HG03469 (cell line): ENCODE measurements at regions not wholly inside any gene's neighbourhood (a gene's known extent, or its start where the extent isn't known, plus 50 kb on each side); places are given as distances from the start of the nearest gene placed in this dataset.

Source experiments
- ATAC-seq: cut with Tn5 transposase; IDR thresholded peaks from one replicate; pipeline ENCODE4 v1.9.1; 2021; ENCODE audit warnings: mild to moderate bottlenecking, moderate library complexity, moderate number of reproducible peaks; ENCODE audit not compliant: unreplicated experiment

GRCh38 chr1:229817936-229818335 is 191.9 kb downstream of the URB2 start:
- ATAC-seq: no peak

DNA sequence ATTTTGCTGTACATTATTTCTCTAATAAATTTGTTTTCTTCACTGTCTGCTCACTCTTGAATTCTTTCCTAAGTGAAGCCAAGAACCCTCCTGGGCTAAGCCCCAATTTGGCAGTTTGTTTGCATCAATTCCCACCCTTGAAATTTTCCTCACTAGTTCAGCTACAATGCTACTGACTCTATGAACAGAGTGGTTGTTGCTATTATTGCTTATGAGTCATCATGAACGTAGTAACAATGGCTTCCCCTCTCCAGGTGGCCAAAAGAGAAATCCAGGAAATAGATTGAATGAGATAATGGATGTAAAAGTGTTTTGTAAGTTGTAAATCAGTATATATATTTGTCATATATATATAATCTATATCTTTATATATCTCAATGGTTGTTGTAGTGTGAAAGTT is 193.0 kb downstream of the URB2 start:
- ATAC-seq: no peak

GRCh38 chr1:229822026-229822425 is 196.0 kb downstream of the URB2 start:
- no peak for ATAC-seq

DNA sequence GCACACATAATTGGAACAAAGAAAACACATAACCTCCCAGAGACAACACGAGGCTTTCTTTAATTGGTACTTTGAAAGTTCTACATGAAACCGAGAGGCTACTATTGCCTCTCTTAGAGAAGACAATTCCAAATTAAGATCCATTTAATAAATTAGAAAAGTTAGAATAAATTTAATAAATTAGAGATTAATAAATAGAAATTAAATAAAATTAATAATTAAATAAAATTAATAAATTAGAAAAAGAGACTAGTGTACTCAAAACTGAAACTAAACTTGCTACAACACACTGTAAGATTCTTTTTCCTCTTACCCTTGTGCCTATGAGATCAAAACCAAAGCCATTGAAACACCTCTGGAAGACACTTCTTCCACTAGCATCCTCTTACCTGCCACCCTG is 199.0 kb downstream of the URB2 start:
- no peak for ATAC-seq

DNA sequence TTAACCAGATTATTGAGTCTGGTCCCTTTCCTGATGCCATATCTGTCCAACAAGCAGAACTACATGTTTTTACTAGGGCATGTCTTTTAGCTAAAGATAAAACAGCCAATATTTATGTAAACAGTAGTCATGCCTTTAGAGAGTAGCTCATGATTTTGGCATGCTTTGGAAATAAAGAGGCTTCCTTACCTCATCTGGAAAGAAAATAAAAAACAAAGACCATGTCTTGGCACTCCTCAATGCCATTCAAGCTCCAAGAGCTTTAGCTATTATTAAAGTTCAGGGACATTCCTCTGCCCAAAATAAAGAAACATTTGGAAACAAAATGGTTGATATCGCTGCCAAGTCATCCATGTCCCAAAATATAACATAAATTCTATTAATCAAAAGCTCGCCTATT is 202.4 kb downstream of the URB2 start:
- no peak for ATAC-seq

DNA sequence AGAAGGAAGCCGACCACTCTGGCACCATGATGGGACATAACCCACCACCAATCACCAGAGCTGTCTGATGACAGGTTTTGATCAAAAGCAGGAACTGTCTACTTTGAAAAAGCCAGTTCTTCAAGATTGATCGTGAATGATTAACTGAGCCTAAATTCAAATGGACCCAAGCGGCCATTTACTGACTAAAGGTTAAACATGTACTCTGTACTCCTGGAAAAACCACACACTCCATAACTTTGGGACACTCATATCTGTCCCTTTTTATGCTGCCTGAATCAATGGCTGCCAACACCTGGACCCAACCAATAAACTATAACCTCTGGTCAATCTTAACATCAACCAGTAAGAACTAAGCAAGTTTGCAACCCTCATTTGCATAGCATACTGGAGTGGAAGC is 206.6 kb downstream of the URB2 start:
- no peak for ATAC-seq

DNA sequence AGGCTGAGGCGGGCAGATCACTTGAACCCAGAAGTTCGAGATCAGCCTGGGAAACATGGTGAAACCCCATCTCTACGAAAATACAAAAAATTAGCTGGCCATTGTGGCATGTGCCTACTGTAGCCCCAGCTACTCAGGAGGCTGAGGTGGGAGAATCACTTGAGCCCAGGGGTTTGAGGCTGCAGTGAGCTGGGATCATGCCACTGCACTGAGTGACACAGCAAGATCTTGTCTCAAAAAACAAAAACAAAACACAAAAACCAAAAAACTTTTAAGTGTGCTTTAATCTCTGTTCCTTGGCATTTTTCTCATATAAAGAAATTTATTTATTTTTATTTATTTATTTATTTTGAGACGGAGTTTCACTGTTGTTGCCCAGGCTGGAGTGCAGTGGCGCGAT is 208.2 kb downstream of the URB2 start:
- ATAC-seq: no peak

GRCh38 chr1:229835226-229835625 is 209.2 kb downstream of the URB2 start:
- no peak for ATAC-seq

GRCh38 chr1:229836324-229836723 is 210.3 kb downstream of the URB2 start:
- ATAC-seq: no peak

- no peak for ATAC-seq
Measured at GRCh38 chr1:229838204-229838603, 212.2 kb downstream of the URB2 start.

DNA sequence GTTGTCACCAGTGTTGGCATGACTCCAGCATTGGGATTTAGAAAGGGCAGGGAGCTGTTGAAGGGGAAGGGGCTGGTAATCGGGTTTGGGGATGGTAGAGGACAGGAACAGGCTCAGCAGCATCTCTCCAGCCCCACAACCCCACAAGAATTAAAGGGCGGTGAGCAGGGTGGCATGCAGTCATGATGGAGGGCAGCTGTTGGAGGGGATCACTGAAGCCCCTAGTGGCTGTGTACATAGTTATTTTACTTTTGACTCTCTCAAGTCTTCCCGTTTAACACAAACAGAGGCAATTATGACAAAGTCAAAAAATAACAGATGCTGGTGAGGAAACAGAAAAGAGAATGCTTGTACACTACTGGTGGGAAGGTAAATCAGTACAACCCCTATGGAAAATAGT is 213.8 kb downstream of the URB2 start:
- no peak for ATAC-seq

- no peak for ATAC-seq
Measured at GRCh38 chr1:229841230-229841629, 215.2 kb downstream of the URB2 start.

DNA sequence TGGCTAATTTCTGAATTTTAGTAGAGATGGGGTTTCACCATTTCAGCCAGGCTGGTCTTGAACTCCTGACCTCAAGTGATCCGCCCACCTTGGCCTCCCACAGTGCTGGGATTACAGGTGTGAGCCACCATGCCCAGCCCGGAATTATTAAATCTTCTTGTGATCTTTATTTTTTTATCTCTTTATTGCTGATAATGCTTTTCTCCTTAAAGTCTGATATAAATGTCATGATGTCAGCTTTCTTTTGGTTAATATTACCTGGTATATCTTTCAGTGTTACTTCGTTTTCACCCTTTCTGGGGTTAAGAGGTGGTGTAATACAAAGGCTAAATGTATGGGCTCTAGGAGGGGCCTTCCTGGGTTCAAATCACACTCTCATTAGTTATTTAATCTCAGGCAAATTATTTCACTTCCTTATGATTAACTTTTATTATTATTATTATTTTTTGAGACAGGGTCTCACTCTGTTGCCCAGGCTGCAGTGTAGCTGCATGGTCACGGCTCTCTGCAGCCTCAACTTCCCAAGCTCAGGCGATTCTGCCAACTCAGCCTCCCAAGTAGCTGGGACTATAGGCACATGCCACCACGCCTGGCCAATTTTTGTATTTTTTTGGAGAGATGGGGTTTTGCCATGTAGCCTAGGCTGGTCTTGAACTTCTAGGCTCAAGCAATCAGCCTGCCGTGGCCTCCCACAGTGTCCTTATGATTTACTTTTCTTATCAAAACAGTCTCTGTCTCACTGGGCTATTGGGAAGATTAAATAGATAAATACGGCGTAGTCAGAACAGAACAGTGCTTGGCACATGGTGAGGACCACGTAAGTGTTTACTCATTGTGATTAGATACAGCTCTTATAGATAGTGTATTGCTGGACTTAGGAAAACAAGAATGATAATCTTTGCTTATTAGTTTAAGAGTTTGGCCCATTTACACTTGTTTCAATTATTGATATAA is 216.5 kb downstream of the URB2 start:
- ATAC-seq: no peak

- no peak for ATAC-seq
Measured at GRCh38 chr1:229843627-229844238, 217.7 kb downstream of the URB2 start.

DNA sequence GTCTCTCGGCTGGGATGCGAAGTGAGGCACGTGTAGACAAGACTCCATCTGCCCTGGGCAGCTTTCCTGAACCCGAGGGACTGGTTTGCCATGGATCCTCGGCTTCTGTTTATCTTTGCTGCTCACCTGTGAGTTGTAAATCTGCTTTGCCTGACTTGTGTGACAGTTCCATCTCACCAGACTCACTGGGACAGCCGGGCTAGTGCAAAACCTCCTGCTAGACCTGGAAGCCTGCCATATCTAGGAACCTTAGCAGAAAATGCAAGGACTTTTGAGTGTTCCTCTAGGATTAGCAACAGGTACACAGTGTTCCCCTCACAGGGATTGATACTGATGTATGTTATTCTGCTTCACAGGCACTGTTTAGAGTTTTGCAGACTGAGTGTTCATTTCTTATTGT is 218.6 kb downstream of the URB2 start:
- ATAC-seq: no peak

DNA sequence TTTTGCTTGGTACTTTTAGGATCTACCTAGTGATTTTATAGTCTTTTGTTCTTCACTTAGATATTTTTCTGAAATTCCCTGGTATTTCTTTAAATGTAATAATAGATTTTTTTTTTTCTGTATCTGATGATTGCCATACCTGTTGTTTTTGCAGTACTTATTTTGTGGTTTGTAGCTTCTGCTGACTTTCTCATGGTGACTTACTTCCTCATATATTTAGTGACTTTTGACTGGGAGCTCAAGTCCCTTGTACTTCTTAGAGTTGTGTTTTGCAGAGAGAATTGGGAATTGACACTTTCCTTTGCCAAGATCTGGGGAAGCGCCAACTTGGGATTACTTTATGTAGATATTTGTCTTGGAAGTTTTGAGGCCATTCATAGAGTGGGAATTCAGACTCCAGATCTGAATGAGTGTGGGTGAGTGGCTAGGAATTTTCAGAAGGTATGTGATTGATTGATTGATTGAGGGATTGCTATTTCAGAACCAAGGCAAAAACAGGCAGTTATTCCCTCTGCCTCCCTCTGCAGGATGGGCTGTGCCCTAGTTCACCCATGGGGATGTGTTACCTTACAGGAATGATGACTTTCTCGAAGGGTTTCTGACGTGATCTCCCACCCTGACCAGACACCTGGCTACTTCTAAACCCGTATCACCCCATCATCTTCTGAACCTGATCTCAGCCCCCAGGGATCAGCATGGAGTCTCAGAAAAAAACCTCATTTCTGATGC is 219.5 kb downstream of the URB2 start:
- no peak for ATAC-seq

DNA sequence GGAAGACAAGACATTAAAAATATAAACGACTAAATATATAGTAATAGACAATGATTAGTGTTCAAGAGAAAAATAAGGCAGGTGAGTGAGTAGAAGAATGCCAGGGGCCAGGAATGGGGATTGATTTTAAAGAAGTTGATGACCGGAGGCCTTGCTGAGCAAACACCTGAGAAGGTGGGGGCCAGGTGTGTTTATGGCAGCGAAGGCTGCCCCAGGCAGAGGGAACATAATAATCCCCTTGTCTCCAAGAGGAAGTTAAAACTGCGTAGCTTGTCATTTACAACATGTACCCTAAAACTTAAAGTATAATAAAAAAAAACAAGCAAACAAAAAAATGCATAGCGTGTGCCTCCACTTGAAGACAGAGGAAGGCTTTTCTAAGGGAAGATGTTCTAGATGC is 220.3 kb downstream of the URB2 start:
- no peak for ATAC-seq

DNA sequence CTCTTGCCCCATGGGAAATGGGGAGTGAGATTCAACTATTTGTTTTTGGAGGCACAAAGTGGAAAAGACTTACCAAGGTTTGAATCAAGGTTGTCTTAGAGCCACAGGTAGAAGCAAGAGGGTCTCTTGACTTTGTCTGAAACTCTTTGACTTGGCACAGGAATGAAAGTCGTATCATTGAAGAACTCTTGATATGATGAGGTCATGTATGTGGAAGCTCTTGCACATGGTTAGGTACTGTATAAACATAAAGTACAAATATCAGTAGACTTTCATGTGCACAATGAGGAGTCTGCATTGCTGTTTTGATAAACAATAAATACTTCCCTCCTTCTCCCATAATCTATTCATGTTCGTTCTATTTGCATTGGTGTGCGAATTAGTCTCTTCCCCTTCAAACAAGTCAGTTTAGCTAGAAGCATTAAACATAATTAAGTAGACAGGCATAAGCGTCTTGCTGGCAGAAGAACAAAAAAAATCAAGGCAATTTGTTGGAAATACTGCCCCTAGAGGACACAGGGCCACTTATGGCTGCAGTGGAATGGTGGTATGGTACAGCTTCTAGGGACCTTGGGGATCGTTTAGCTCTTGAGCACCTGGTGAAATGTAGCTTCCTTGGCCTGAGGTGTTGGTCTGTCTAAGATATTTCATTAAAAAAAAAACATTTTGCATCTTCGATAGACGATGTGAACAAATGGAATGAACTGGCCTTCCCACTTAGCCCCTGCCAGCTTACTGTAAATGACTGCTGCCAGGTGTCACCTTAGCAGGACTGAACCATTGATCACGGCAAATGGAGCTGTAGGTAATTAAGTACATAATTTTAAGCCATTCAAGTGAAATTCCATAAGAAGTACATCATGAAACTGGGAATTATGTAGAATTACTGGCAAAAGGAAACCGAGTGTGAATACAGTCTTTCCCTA is 218.0 kb upstream of the GALNT2 start:
- ATAC-seq: no peak

GRCh38 chr1:229851511-229851910 is 215.5 kb upstream of the GALNT2 start:
- ATAC-seq: no peak

GRCh38 chr1:229853751-229854150 is 213.3 kb upstream of the GALNT2 start:
- ATAC-seq: no peak

DNA sequence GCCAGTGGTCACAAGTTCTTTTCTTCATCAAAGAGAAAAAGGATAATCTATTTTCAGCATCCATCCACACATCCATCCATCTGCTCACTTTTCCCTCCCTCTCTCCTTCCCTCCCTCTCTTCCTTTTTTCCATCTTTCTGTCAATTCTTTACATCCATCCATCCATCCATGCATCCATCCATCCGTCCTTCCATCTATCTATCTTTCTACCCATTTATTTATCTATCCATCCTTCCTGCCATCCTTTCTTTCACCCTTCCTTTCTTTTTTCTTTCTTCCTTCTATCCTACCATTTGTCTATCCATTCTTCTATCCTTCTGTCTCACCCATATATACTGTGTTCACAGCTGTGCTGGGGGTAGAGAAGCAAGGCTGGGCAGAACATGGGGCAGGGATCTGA is 212.4 kb upstream of the GALNT2 start:
- ATAC-seq: no peak
